Kidney (tissue), 13 donors: ENCODE measurements at regions not wholly inside any gene's neighbourhood (a gene's known extent, or its start where the extent isn't known, plus 50 kb on each side); places are given as distances from the start of the nearest gene placed in this dataset.

ENCODE experiments used
- DNase-seq, 5 donors: peaks; one replicate each; pipeline ENCODE4 v3.0.0-alpha.2; 2013 to 2020
- FAIRE-seq: peaks from 2 replicates; lab custom pipeline; 2012; peaks lifted over from hg19 to GRCh38; lab: Jason Lieb, UNC
- H3K27ac ChIP-seq, 2 donors: one replicate each; pipeline ENCODE4 v1.7.0; 2013; ENCODE audit warnings: low read depth in 2 of 2, low read length in 2 of 2, inconsistent platforms in 1 of 2
- H3K27me3 ChIP-seq: one replicate; pipeline ENCODE4 v1.7.1; 2013; ENCODE audit warnings: low read length, inconsistent platforms; ENCODE audit not compliant: control insufficient read depth, insufficient read depth
- H3K36me3 ChIP-seq, 3 donors: one replicate each; pipeline versions ENCODE4 v1.7.0 to v1.7.1; 2013; ENCODE audit warnings: low read length in 3 of 3, control low read depth in 1 of 3, inconsistent platforms in 1 of 3; ENCODE audit not compliant: insufficient read depth in 3 of 3, control insufficient read depth in 2 of 3
- H3K4me1 ChIP-seq, 3 donors: one replicate each; pipeline versions ENCODE4 v1.7.0 to v1.7.1; 2013; ENCODE audit warnings: low read length in 3 of 3, inconsistent platforms in 1 of 3, low read depth in 1 of 3; ENCODE audit not compliant: control insufficient read depth in 2 of 3, insufficient read depth in 2 of 3
- H3K4me3 ChIP-seq, 3 donors: one replicate each; pipeline versions ENCODE4 v1.7.0 to v1.8.1; 2013; ENCODE audit warnings: low read length in 3 of 3, control low read depth in 1 of 3, inconsistent platforms in 1 of 3
- H3K9ac ChIP-seq, 3 donors: one replicate each; pipeline versions ENCODE4 v1.7.0 to v1.7.1; 2013; ENCODE audit warnings: low read length in 3 of 3, control low read depth in 1 of 3, inconsistent platforms in 1 of 3
- H3K9me3 ChIP-seq, 3 donors: one replicate each; pipeline versions ENCODE4 v1.7.0 to v1.7.1; 2013; ENCODE audit warnings: low read length in 3 of 3, control low read depth in 1 of 3, inconsistent platforms in 1 of 3; ENCODE audit not compliant: control insufficient read depth in 2 of 3, insufficient read depth in 1 of 3
- CTCF ChIP-seq: IDR thresholded peaks from 3 replicates; pipeline ENCODE4 v1.5.1; 2012; ENCODE audit warnings: mild to moderate bottlenecking, moderate library complexity, borderline replicate concordance; ENCODE audit not compliant: insufficient read depth; ENCODE audit errors: extremely low read depth
- intact Hi-C: fragments of 100-400 bp; cut with DNase I; formaldehyde crosslinking; loops from one replicate; pipeline ENCODE4 v1.11.1; 2022
- donor health status: control.
- donor health status: control.
- donor health status: control.
- donor health status: control.
- donor health status: control.
- donor health status: DM: yes; HTN: yes; CAD: no.
- donor health status: Normal renal cell carcinoma (clear cell type).

- H3K27ac ChIP-seq: no peak overlapping the region
- DNase-seq (no peak), FAIRE-seq (no peak)
- no peaks in the 10 kb centered on the region for H3K4me1 ChIP-seq
- H3K4me3 ChIP-seq: no peak overlapping the region
- no peaks in the 10 kb centered on the region for H3K36me3 ChIP-seq
- H3K9me3 ChIP-seq: no peaks in the 10 kb centered on the region
- H3K9ac ChIP-seq: no peak overlapping the region
- no peak for TF ChIP-seq CTCF
- H3K27me3 ChIP-seq: no peaks in the 10 kb centered on the region
- intact Hi-C loops: no loop called here
Observed at GRCh38 chr21:27647401-27647800, 680.5 kb upstream of the ADAMTS5 start.

- FAIRE-seq: no peak
- H3K4me1 ChIP-seq: no peaks in the 10 kb centered on the region
Observed at GRCh38 chr21:27646691-27647090, 679.8 kb upstream of the ADAMTS5 start.

GRCh38 chr21:27646056-27646455 lies 679.2 kb upstream of the ADAMTS5 start:
- intact Hi-C loops: no loop called here
- H3K9ac ChIP-seq: no peak overlapping the region
- DNase-seq: no peak

More at GRCh38 chr21:27646691-27647090, 679.8 kb upstream of the ADAMTS5 start:
- Histone ChIP-seq H3K4me3 (no peak overlapping the region), H3K27ac (no peak overlapping the region), H3K36me3 (no peaks in the 10 kb centered on the region), H3K9me3 (no peaks in the 10 kb centered on the region), H3K9ac (no peak overlapping the region), H3K27me3 (no peaks in the 10 kb centered on the region)
- TF ChIP-seq CTCF: no peak
- no peak for DNase-seq
- intact Hi-C loops: no loop called here

More at GRCh38 chr21:27646056-27646455, 679.2 kb upstream of the ADAMTS5 start:
- Histone ChIP-seq H3K4me3 (no peak overlapping the region), H3K36me3 (no peaks in the 10 kb centered on the region), H3K9me3 (no peaks in the 10 kb centered on the region), H3K27me3 (no peaks in the 10 kb centered on the region), H3K27ac (no peak overlapping the region), H3K4me1 (no peaks in the 10 kb centered on the region)
- no peak for FAIRE-seq
- no peak for TF ChIP-seq CTCF
